GM19328 (cell line): ENCODE measurements at regions not wholly inside any gene's neighbourhood (a gene's known extent, or its start where the extent isn't known, plus 50 kb on each side); places are given as distances from the start of the nearest gene placed in this dataset.

Experiments
- ATAC-seq: cut with Tn5 transposase; IDR thresholded peaks from one replicate; pipeline ENCODE4 v1.9.1; 2021; ENCODE audit warnings: mild to moderate bottlenecking, moderate library complexity; ENCODE audit not compliant: unreplicated experiment

DNA sequence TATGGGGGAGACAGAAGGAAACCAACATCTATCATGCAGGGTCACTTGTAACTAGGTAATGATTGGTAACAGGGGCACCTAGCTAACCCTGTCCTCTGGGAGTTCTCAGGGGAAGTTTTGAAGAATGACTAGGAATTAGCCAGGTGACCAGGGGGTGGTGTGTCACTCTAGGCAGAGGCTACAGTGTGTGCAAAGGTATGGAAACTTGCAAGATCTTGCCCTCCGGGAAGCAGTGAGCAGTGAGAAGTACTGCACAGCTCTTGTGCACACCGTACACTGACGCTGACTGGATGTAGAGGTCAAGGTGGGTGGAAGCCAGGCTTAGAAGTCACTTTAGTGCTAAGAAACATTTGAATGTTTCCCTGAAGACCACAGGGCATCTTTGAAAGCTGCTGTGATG is 62.9 kb upstream of the LMO4 start:
- no peak for ATAC-seq

DNA sequence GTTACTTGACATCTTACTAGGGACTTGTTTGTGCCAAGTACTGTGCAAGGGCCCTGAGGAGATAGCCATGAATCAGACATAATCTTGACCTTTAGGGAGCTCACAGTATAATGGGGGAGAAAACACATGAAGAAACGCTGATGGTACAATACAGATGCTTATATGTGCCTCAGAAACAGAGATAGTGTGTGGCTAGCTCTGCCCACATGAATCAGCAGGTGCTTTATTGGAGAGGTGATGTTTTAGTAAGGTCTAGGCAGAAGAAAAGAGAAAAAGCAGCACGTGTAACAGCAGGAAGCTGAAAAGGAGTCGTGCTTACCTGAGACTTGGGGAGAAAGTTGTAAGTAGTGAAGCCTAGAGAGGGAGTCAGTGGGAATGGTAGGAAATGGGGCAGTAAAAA is 60.6 kb upstream of the LMO4 start:
- ATAC-seq, result no peak

DNA sequence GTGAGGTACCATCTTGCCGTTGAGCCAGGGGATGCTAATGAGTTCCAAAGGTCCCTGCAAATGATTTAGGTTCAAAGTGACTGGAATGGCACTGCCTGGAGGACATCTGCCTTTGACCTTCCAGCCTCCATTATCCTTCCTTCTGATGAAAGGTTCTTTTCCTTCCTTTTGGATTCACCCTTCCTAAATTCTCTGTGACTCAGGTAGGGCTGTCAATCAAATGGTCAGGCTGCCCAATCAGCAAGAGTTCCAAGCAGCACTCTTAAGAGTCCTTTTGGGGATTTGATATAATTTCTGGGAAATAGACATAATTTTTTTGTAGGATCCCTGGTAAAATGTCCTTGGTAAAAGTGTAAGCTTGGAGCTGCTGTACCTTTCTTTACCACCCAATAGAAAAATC is 58.8 kb upstream of the LMO4 start:
- ATAC-seq, result no peak

DNA sequence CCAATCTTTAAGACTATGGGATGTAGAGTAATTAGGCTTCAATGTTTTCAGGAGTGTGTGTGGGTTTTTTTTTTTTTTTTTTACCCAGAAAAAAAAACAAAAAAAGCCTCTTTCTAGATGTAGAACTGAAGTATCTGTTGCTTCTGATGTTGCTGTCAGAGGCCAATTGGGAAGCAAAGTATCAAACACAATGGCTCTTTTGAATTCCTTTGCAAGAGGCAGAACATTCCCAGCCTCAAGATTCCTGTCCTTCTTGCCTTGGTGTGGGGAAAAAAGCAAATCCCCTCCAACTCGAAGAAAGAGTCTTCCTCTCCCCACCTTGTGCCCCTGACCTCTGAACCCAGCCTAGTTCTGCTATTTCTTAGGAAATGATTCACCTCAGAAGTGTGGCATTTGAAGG is 55.4 kb upstream of the LMO4 start:
- ATAC-seq, result no peak

DNA sequence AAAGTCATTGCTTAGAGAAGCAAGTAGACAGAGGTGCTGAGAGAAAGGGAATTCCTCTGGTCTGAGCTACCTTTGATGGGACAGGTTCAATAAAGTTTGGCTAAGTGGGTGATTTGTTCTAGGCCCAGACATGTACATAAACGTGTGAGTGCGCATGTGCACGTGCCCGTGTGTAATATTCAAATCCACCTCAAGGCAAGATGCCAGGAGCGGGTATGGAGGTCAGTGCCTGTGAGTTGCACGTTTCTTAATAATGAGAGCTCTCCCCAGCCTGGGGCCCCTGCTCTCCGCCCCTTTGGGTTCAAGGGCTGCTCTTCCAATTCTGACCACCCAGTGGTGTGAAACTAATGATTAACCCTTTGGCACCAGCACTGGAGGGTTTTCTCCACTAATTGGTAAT is 53.8 kb upstream of the LMO4 start:
- no peak for ATAC-seq

DNA sequence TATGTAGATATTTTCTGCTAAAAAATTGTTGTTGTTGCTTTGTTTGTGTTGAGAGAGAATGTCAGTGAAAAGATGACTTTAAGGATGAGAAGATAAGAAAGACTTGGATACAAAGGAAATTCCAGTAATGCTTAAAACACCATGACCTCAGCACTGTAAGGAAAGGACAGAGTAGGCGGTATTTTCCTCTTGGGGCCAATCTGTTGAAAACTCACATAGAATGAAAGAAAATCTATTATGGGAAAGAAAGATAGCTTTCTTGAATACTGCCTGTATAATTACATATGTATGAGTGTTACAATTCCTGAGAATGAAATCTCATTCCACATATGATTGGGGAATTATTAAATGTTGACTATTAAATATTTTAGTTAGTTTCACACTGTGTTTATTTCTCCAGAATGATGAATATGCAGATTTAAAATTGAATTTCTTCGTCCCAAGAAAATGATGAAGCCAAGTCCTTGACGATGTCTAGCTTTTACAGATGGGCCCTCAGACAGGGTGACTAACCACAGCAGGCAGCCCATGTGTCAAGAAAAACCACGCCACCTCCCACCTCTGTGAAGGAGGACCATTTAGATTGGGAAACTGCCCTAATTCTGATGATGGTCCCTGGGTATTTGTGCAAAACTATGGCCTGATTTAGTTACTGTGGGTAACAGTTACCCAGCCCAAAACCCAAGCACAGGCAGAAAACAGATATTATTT is 49.7 kb upstream of the LMO4 start:
- no peak for ATAC-seq
